ENCODE measurements at regions not wholly inside any gene's neighbourhood (a gene's known extent, or its start where the extent isn't known, plus 50 kb on each side); places are given as distances from the start of the nearest gene placed in this dataset.
"Not testable (repeated sequence)": the region's sequence is repeated elsewhere in the genome, so short reads cannot be mapped to it uniquely, and the experiment has no call there.

GRCh38 chr15:44859088-44859487, 97.4 kb upstream of the TERB2 start:
- DNase-seq (ENCODE audit: low spot score); H3K4me1 ChIP-seq; H3K36me3 ChIP-seq; H3K9me3 ChIP-seq; H3K27ac ChIP-seq; H3K27me3 ChIP-seq; H3K4me3 ChIP-seq: not testable (repeated sequence)

- not testable (repeated sequence) for H3K9me3 ChIP-seq; H3K27me3 ChIP-seq; DNase-seq (ENCODE audit: low spot score); H3K4me3 ChIP-seq; H3K36me3 ChIP-seq; H3K4me1 ChIP-seq; H3K27ac ChIP-seq
These were observed 96.3 kb upstream of the TERB2 start for GRCh38 chr15:44860168-44860567.

- Histone ChIP-seq H3K27me3 (no peaks in the 10 kb centered on the region), H3K9me3 (no peaks in the 10 kb centered on the region), H3K36me3 (no peaks in the 10 kb centered on the region), H3K4me1 (no peaks in the 10 kb centered on the region), H3K4me3 (no peak overlapping the region), H3K27ac (no peak overlapping the region)
- DNase-seq (ENCODE audit: low spot score), result no peak
- TF ChIP-seq CTCF (IDR thresholded peaks at IDR 0.05), result no peak
These were observed 95.0 kb upstream of the TERB2 start for GRCh38 chr15:44861439-44861910.

GRCh38 chr15:44861917-44862316, 94.6 kb upstream of the TERB2 start:
- Histone ChIP-seq H3K4me1 (no peaks in the 10 kb centered on the region), H3K4me3 (no peak overlapping the region), H3K27me3 (no peaks in the 10 kb centered on the region), H3K27ac (no peak overlapping the region), H3K9me3 (no peaks in the 10 kb centered on the region), H3K36me3 (no peaks in the 10 kb centered on the region)
- no peak for TF ChIP-seq CTCF (IDR thresholded peaks at IDR 0.05)
- no peak for DNase-seq (ENCODE audit: low spot score)

GRCh38 chr15:44862866-44863265, 93.6 kb upstream of the TERB2 start:
- not testable (repeated sequence) for H3K27ac ChIP-seq; DNase-seq (ENCODE audit: low spot score); H3K4me3 ChIP-seq; H3K9me3 ChIP-seq; H3K27me3 ChIP-seq; H3K36me3 ChIP-seq; H3K4me1 ChIP-seq

- H3K4me3 ChIP-seq; H3K4me1 ChIP-seq; H3K9me3 ChIP-seq; H3K36me3 ChIP-seq; DNase-seq (ENCODE audit: low spot score); H3K27me3 ChIP-seq; H3K27ac ChIP-seq: not testable (repeated sequence)
These were observed 88.4 kb upstream of the TERB2 start for GRCh38 chr15:44868100-44868499.

GRCh38 chr15:44870125-44870524, 86.4 kb upstream of the TERB2 start:
- H3K36me3 ChIP-seq; H3K27ac ChIP-seq; DNase-seq (ENCODE audit: low spot score); H3K4me1 ChIP-seq; H3K4me3 ChIP-seq; H3K27me3 ChIP-seq: not testable (repeated sequence)
- H3K9me3 ChIP-seq, result peaks cover 0 to 15% of the 10 kb centered on the region in 2 donors

- Histone ChIP-seq H3K36me3 (no peaks in the 10 kb centered on the region), H3K4me1 (no peaks in the 10 kb centered on the region), H3K4me3 (no peak overlapping the region), H3K27me3 (no peaks in the 10 kb centered on the region), H3K27ac (no peak overlapping the region), H3K9me3 (peaks cover 0 to 37% of the 10 kb centered on the region in 2 donors)
- no peak for DNase-seq (ENCODE audit: low spot score)
- TF ChIP-seq CTCF (IDR thresholded peaks at IDR 0.05), result no peak
These were observed 83.4 kb upstream of the TERB2 start for GRCh38 chr15:44873103-44873502.

GRCh38 chr15:44879066-44879465, 77.4 kb upstream of the TERB2 start:
- TF ChIP-seq CTCF (IDR thresholded peaks at IDR 0.05), result no peak
- no peak for DNase-seq (ENCODE audit: low spot score)
- no peaks in the 10 kb centered on the region for H3K27me3 ChIP-seq
- peaks cover 0 to 37% of the 10 kb centered on the region in 2 donors for H3K9me3 ChIP-seq
- H3K4me1 ChIP-seq, result no peaks in the 10 kb centered on the region
- H3K27ac ChIP-seq, result no peak overlapping the region
- no peak overlapping the region for H3K4me3 ChIP-seq
- H3K36me3 ChIP-seq, result no peaks in the 10 kb centered on the region
